B cell (primary cell): ENCODE measurements at regions not wholly inside any gene's neighbourhood (a gene's known extent, or its start where the extent isn't known, plus 50 kb on each side); places are given as distances from the start of the nearest gene placed in this dataset.

ENCODE experiments used
- EZH2 ChIP-seq: IDR thresholded peaks from 2 replicates; pipeline ENCODE4 v1.6.1; 2012; ENCODE audit warnings: borderline replicate concordance, low read depth, mild to moderate bottlenecking, moderate library complexity, low read length; ENCODE audit not compliant: insufficient read depth, poor library complexity, severe bottlenecking
- TF ChIP-seq, protein P1 (sequence below): fragments of 200-600 bp; IDR thresholded peaks from one replicate; pipeline ENCODE4 v1.8.0; 2022; ENCODE audit warnings: antibody characterized with exemption, mild to moderate bottlenecking

DNA sequence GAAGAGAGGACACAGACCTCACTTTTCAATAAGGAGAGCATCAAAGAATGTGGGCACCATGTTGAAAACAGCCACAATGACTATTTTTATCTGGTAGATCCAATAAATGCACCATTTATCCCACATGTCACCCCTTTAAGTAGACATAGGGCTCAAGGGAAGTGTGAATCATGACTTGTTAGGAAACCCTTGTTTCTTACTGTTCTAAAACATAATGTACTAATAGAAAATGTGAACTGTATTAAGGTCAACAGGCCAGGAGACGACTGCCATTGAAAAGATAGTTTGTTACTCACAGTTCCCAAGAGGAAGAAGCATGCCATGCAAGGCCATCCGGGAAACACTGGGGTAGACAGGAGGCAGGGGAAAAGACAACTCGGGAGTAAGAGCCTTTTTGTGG lies 137.7 kb downstream of the EN1 start:
- TF ChIP-seq, protein P1, sequence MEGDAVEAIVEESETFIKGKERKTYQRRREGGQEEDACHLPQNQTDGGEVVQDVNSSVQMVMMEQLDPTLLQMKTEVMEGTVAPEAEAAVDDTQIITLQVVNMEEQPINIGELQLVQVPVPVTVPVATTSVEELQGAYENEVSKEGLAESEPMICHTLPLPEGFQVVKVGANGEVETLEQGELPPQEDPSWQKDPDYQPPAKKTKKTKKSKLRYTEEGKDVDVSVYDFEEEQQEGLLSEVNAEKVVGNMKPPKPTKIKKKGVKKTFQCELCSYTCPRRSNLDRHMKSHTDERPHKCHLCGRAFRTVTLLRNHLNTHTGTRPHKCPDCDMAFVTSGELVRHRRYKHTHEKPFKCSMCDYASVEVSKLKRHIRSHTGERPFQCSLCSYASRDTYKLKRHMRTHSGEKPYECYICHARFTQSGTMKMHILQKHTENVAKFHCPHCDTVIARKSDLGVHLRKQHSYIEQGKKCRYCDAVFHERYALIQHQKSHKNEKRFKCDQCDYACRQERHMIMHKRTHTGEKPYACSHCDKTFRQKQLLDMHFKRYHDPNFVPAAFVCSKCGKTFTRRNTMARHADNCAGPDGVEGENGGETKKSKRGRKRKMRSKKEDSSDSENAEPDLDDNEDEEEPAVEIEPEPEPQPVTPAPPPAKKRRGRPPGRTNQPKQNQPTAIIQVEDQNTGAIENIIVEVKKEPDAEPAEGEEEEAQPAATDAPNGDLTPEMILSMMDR = no peak
- no peak for TF ChIP-seq EZH2
